ENCODE measurements at regions not wholly inside any gene's neighbourhood (a gene's known extent, or its start where the extent isn't known, plus 50 kb on each side); places are given as distances from the start of the nearest gene placed in this dataset.
"Not testable (repeated sequence)": the region's sequence is repeated elsewhere in the genome, so short reads cannot be mapped to it uniquely, and the experiment has no call there.

GRCh38 chr1:185681034-185681633 lies 53.1 kb upstream of the HMCN1 start:
- DNase-seq = no peak

- DNase-seq = no peak
Measured at GRCh38 chr1:185680453-185680852, 53.7 kb upstream of the HMCN1 start.

- no peak for DNase-seq
Measured at GRCh38 chr1:185679220-185679619, 55.0 kb upstream of the HMCN1 start.

GRCh38 chr1:185676969-185677368 lies 57.2 kb upstream of the HMCN1 start:
- no peak for DNase-seq

GRCh38 chr1:185674201-185674600 lies 60.0 kb upstream of the HMCN1 start:
- DNase-seq = no peak

- DNase-seq = no peak
Measured at GRCh38 chr1:185672719-185673360, 61.4 kb upstream of the HMCN1 start.

- peak; percentile 39 for DNase-seq
Measured at GRCh38 chr1:185670187-185670627, 64.0 kb upstream of the HMCN1 start.

- no peak for DNase-seq
Measured at GRCh38 chr1:185668013-185668412, 66.2 kb upstream of the HMCN1 start.

- no peak for DNase-seq
Measured at GRCh38 chr1:185666582-185666981, 67.6 kb upstream of the HMCN1 start.

GRCh38 chr1:185663771-185664296 lies 70.4 kb upstream of the HMCN1 start:
- DNase-seq = no peak

GRCh38 chr1:185663332-185663731 lies 70.9 kb upstream of the HMCN1 start:
- DNase-seq = no peak

- no peak for DNase-seq
Measured at GRCh38 chr1:185661971-185662370, 72.2 kb upstream of the HMCN1 start.

GRCh38 chr1:185656663-185657062 lies 77.5 kb upstream of the HMCN1 start:
- no peak for DNase-seq

- no peak for DNase-seq
Measured at GRCh38 chr1:185654952-185655314, 79.3 kb upstream of the HMCN1 start.

- no peak for DNase-seq
Measured at GRCh38 chr1:185654199-185654951, 79.8 kb upstream of the HMCN1 start.

- DNase-seq = no peak
Measured at GRCh38 chr1:185653615-185654014, 80.6 kb upstream of the HMCN1 start.

GRCh38 chr1:185652348-185652747 lies 81.8 kb upstream of the HMCN1 start:
- DNase-seq = no peak

GRCh38 chr1:185650602-185651230 lies 83.5 kb upstream of the HMCN1 start:
- DNase-seq = no peak

GRCh38 chr1:185648858-185649589 lies 85.2 kb upstream of the HMCN1 start:
- DNase-seq = no peak

- not testable (repeated sequence) for DNase-seq
Measured at GRCh38 chr1:185647597-185648267, 86.5 kb upstream of the HMCN1 start.

- DNase-seq = no peak
Measured at GRCh38 chr1:185646202-185646683, 87.9 kb upstream of the HMCN1 start.

- DNase-seq = no peak
Measured at GRCh38 chr1:185645686-185646085, 88.5 kb upstream of the HMCN1 start.

Measured in activated CD4-positive, alpha-beta T cell treated with anti-CD3 and anti-CD28 coated beads for 1 hour (primary cell).